Hematopoietic multipotent progenitor cell (in vitro differentiated cells): ENCODE measurements at regions not wholly inside any gene's neighbourhood (a gene's known extent, or its start where the extent isn't known, plus 50 kb on each side); places are given as distances from the start of the nearest gene placed in this dataset.
"Not testable (repeated sequence)": the region's sequence is repeated elsewhere in the genome, so short reads cannot be mapped to it uniquely, and the experiment has no call there.

Source experiments
- DNase-seq, 3 donors: peaks; one replicate each; pipeline ENCODE4 v3.0.0-alpha.2; 2011 to 2015; ENCODE audit warnings: low read depth in 2 of 3, low spot score in 2 of 3

- DNase-seq: no peak
These were observed 190.1 kb downstream of the CDCA7 start for GRCh38 chr2:173544641-173545363.

GRCh38 chr2:173545364-173545763, 190.7 kb downstream of the CDCA7 start:
- peak in 1 of 3 donors; percentile 6 for DNase-seq

- no peak for DNase-seq
These were observed 192.8 kb downstream of the CDCA7 start for GRCh38 chr2:173547499-173547898.

- DNase-seq: no peak
These were observed 195.5 kb downstream of the CDCA7 start for GRCh38 chr2:173550143-173550542.

- DNase-seq: no peak
These were observed 197.9 kb downstream of the CDCA7 start for GRCh38 chr2:173552531-173552930.

- DNase-seq: no peak
These were observed 198.9 kb downstream of the CDCA7 start for GRCh38 chr2:173553593-173553992.

- peak in 1 of 3 donors; percentile 31 for DNase-seq
These were observed 201.2 kb downstream of the CDCA7 start for GRCh38 chr2:173555833-173556232.

- DNase-seq: no peak
These were observed 202.1 kb downstream of the CDCA7 start for GRCh38 chr2:173556816-173557215.

- no peak for DNase-seq
These were observed 202.8 kb downstream of the CDCA7 start for GRCh38 chr2:173557497-173557896.

- DNase-seq: no peak
These were observed 212.8 kb downstream of the CDCA7 start for GRCh38 chr2:173567493-173567892.

GRCh38 chr2:173568054-173568453, 213.4 kb downstream of the CDCA7 start:
- peak in 1 of 3 donors; percentile 23 for DNase-seq

GRCh38 chr2:173571021-173571821, 216.5 kb downstream of the CDCA7 start:
- DNase-seq: no peak

GRCh38 chr2:173571887-173572680, 217.4 kb downstream of the CDCA7 start:
- DNase-seq: no peak

- DNase-seq: peak in 1 of 3 donors; percentile 15
These were observed 218.2 kb downstream of the CDCA7 start for GRCh38 chr2:173572848-173573247.

- not testable (repeated sequence) for DNase-seq
These were observed 219.1 kb downstream of the CDCA7 start for GRCh38 chr2:173573782-173574181.

GRCh38 chr2:173574324-173575112, 219.8 kb downstream of the CDCA7 start:
- DNase-seq: peak in 1 of 3 donors; percentile 21

- no peak for DNase-seq
These were observed 223.9 kb downstream of the CDCA7 start for GRCh38 chr2:173578404-173579107.

GRCh38 chr2:173580351-173580750, 225.7 kb downstream of the CDCA7 start:
- no peak for DNase-seq

GRCh38 chr2:173580956-173581355, 226.3 kb downstream of the CDCA7 start:
- DNase-seq: no peak

GRCh38 chr2:173583196-173583595, 228.5 kb downstream of the CDCA7 start:
- no peak for DNase-seq
